ENCODE measurements at regions not wholly inside any gene's neighbourhood (a gene's known extent, or its start where the extent isn't known, plus 50 kb on each side); places are given as distances from the start of the nearest gene placed in this dataset.

DNA sequence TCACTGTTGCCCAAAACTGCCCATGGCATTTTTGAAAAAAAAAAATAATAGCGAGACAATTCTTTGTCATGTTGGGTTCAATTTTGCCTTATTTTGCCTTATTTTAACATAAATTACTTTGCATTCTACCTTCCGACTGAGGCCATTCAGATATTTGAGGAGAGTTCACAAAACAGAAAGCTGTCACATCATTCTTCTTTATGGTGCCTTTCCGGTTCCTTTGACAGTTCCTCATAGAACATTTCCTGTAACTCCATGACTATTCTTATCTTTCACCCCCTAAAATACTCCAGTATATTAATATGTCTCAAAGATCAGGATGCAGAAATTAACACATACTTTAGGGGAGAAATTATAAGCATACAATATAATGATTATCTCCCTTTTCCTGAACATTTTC lies 476.7 kb downstream of the NOVA1 start:
- no peak for DNase-seq

DNA sequence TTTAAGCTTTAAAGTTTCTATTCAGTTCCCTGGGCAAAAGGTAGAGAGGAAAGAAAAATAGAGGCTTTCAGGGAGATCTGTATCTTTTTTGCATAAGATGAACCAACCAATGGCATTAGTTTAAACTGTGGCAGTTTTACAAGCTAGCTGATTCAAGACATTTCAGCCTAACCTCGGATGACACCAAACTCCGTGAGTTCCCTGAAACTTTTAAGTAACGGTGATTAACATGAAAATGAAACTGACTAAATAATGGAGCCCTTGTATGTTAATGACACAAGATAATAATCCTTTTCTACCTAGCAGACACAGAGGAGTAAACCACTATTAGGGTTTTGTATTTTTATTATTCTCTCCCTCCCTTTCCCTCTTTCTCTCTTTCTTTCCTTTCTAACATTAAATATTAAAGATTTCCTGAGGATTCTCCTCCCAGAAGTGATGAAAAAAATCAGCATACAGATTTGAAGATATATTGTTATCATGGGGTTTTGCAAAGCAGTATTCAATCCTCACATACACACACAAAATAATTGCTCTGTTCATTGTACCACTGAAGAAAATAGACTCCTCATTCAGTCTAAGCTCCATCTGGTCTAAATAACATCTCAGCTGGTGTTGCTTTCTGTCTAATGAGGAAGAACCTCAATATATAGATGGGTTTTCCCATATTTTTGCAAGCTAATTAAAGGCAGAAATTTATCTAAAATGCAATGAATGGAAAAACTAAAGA lies 483.8 kb downstream of the NOVA1 start:
- peak; percentile 62 for DNase-seq

DNA sequence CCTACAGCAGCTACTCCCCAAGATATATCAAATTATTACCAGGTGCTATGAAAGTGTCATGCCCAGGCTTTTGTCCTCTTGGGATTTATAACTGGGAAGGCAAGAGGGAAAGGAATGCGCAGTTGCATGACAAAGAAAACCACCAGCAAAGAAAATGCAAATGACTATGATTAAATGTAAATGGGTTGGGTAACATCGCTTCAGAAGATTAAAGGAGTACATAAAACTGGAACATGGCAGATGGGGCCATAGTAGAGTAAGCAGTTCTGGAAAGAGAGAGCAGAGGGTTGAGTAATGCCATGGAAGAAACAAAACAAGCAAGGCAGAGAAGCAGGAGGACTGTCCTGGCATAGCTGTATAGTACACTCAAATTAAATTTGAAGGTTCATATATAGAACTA lies 493.1 kb downstream of the NOVA1 start:
- no peak for DNase-seq

DNA sequence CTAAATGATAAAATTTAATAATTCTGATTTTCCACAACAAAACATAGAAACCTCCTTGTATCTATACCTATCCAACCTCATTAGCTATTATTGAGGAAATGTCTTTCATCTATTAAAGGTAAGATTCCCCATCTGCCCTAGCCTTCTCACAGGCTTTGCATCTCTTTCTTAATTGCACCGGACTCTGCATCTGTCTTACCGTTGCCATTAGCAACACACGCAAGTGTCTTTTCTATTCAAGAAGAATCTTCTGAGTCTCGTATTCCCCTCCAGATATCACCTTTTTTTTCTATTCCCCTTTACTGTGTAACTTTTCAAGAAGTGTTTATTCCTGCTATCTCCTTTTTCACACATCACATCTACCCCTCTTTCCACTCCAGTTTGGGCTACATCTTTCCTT lies 500.0 kb downstream of the NOVA1 start:
- DNase-seq: no peak

DNA sequence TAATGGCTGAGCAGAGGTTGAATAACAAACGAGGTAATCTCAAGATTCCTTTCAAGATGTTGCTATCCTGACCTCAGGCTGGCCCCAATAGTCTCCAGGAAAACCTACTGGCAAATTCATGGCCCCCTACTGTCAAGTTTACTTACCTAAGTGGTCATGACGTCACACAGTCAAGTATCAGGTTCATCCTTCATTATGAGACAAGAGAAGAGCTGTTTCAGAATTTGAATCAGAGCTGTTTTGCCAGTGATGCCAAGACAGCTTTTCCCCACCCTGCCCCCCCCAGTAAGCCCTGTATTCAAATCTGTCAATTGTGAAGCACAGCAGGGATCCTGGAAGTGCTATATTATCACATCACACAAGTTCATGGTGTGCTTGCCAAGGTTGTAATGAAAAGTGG lies 509.6 kb downstream of the NOVA1 start:
- no peak for DNase-seq

DNA sequence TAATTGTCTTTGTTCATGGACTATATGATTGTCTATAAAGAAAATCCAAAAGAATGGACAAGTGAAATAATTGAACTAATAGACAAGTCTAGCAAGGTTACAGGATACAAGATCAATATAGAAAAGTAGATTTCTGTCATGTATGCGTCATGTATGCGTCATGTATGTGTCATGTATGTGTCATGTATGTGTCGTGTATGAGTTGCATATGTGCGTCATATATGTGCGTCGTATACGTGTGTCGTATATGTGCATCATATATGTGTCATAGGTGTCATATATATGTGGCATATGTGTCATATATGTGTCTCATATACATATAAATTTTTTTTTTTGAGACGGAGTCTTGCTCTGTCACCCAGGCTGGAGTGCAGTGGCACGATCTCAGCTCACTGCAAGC lies 516.8 kb downstream of the NOVA1 start:
- no peak for DNase-seq

DNA sequence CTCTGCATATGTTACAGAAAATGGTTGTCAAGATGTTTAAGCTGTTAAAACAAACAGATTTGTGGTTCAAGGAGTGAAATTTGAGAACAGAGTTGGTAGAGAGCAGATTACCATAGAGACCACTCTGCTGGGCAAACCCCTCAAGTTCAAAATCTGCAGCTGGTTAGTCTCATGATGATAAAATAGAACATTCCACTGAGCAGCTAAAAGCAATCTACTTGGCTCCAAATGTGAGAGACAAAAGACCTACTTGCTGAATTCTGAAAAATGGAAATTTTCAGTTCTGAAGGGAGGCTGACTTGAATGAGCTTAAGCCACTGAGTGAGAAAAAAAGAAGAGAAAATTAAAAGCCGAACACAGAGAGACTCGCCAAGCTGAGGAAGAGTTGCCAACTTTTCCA lies 519.3 kb downstream of the NOVA1 start:
- no peak for DNase-seq

DNA sequence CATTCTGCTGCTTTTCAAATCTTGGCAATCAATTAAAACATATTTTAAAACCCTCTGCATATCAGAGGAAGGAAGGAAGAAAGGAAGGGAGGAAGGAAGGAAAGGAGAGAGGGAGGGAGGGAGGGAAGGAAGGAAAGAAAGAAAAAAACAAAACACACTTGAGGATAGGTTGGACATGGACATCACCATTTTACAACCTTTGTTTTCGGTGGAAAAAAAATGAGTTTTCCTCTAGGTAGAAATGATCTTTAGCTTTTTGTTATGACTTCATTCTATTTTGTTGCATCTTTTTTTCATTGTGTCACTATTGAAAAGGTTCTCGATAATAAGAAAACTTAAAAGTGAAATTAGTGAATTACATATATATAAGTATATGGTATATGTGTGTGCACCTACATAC lies 522.9 kb downstream of the NOVA1 start:
- DNase-seq: no peak

DNA sequence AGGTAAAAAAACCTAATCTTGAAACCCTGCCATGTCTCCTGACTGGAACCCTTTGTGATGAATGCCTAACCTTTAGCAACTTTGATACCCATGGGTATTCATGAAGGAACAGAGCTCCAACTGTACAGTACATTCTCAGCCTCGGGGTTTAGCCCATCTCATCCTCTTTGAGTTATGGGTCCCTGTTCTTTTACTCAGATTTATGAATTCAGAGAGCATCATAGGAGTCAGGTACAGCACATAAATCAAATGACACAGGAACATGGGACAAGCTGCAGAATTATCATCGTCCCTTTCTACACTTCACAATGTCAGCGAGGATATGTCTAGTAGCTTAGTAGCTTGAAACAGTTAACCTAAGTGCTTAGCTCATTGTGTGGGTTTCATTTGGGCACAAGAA lies 527.4 kb downstream of the NOVA1 start:
- no peak for DNase-seq

DNA sequence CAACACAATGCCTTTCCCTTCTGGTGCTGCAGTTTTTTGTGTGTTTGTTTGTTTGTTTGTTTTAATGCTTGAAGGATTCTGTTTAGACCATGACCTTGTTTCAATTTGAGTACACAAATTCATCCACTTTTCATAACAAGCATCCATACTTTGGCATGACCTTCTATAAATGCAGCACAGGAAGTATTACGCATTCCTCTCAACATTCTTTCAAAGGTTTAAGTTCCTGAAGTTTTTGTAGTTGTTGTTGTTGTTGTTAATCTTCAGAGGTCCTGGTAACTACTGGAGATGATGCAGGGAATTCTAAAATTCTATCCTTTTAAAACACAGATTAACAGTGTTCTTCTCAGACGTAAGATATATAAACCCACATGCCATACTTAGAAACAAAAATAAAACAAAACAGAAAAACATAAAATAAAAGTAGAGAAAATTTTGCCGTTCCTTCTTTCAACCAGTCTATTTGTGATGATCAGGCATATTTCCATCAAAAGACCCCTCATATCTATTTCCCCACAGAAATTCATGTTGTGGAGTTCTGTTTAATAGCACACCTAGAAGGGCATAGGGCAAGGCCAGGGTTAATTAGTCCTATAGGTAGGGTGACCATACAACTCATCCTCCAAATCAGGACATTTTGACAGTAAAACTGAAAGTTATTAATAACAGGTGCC lies 529.9 kb downstream of the NOVA1 start:
- DNase-seq: no peak

DNA sequence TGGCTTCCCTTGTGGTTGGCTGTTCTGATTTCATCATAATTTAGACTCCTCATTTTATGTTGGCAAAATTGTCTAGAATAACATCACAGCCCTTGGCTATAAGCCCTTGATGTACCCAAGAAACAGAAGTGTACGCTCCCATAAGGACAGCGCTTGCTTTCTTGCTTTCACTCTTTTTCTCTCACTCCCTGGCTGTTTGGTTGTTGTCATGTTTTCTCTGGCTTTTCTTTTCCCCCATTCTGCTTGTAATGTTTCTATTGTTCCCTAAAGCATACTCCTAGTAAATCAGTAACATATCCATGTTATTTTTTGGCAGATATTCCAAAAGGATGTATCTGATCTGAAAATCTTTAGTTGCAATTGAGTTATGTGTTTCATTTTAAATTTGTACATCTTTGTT lies 530.5 kb downstream of the NOVA1 start:
- DNase-seq: no peak

DNA sequence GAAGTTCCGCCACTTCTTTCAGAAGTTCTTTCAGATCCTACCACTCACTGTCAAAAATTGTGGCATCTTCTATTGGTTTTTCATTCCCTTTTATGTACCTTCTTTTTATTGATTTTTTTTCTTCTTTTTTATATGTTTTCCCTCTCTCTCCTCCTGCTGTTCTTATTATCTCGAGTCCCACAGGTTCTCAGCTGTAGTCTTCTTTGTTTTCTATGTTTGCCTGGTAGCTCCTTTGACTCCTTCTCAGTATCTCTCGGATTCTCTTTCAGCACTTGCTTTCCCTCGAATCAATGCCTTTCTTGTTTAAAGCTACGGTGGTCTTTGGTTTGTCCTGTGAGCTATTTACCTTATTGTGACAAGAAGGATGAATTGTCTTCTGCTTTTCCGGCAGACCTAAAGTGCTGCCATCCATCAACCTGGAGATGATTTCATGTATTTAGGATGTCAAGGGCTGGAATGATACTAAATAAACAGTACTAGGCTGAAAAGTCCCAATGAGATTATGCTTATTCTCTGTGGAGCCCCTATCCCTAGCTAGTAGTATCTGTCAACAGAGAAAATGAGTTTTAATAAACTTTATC lies 541.7 kb downstream of the NOVA1 start:
- no peak for DNase-seq

DNA sequence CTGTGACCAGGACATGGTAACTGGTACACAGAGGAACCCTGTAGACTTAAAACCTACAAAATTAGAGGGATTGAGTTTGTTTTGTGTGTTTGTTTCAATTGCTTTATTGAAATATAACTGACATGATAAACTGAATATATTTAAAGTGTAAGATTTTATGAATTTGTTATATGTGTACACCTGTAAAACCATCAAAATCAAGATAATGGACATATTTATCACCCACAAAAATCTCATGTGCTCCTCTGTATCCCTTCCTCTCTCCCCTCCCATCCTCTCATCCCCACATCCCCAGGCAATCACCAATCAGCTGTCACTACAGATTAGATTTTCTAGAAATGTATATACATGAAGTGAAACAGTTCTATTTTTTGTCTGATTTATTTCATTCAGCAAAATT lies 565.5 kb downstream of the NOVA1 start:
- no peak for DNase-seq

DNA sequence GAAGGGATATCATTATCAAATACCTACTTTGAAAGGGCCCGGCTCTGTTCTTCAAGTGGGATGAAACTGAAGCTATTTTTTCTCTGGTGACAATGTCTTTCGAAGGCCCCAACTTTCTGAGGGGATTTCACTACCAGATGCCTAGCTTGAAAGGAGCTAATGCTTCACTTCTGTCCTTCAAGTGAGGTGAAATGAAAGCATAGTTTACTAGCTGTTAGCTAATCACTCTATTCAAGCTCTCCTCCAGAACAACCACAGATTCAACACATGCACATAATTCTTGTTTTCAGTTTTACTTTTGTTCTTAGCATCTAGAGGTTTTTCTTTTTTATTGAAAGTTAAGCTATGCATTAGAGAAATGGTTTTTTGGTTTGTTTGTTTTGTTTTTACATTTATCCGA lies 571.4 kb downstream of the NOVA1 start:
- DNase-seq: no peak

DNA sequence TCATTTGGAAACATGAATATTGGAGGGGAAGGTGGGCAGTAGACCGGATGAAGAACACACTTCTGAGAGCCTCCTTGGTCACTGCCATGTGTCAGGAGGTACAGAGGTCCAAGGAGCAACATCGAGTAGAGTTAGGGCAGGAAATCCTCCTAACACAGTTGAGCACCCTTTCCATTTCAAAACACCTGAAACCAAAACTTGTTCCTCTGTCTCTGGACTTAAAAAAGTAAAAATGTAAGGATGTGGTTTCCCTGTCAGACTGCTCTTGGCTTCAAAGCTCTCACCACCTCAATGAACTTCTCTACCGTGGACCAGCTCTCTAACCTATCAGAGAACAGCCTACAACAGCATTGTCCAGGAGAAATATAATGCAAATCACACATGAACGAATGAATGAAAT lies 573.9 kb downstream of the NOVA1 start:
- no peak for DNase-seq

DNA sequence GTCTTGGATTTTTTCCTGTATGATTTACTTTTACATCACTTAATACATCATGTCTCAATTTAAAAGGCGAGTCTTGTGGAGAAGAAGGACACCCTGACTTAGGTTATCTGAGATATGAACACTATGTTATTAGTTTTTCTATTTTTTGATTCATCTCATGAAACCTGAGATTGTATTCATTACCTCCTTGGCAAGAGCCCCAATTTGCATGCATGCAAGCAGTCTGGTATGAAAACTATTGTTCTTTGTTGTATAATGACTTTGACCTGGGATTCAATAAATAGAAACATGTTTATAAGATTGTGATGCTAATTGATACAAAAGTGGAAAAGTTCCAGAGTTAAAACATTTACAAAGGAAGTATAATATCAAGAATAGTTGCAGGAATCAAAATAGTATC lies 576.1 kb downstream of the NOVA1 start:
- no peak for DNase-seq

DNA sequence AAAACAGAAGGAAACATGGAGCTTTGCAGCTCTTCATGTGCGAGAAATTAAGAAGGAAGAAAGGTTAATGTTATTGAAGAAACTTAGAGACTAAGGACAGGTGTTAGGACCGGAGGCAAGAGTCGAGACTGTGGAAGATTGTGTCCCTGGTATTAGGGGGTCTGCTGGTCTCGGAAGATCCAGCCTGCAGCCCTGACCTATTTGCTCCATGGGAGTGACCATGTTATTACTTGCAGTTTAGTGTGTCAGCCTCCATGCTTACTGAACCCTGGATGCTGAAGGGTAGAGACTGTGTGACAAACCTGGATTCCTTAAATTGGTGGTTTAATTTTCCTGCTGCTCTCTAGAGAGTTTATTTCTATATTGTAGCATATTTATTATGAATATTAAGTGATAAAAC lies 580.6 kb downstream of the NOVA1 start:
- no peak for DNase-seq

DNA sequence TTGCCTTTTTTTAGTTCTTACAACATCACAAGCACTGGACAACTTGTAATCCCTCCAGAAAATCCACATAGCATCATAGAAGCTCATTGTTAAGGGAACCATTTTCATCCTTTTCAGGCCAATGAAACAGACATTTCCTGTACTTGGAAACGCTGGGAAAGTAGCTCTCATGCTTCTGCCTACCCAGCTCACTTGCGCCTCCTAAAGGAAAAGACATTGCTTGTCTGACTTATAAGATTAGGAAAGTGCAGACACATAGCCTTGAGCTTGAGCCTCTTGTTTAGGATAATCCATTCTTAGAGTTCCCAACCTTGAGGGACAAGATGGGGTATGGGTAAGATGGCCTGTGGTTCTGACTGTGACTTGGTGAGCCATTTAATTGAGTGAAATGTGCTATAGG lies 589.5 kb downstream of the NOVA1 start:
- DNase-seq: no peak

DNA sequence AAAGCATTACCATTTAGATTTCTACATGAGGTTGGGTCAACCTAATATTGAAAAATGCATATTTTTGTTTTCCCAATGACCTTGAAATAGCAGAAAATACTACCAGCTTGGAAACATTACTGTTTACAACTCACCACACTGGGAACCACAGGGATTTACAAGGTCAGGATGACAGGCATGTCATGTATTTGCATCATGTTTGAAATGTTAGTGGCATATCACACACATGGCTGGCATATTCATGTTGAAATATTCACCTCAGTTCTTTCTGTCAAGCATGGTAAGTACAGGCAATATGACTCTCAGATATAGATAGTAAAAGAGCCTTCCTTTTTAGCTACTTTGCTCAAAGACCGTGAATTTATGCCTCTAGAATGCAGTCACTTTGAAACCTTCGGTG lies 593.5 kb downstream of the NOVA1 start:
- DNase-seq: no peak

DNA sequence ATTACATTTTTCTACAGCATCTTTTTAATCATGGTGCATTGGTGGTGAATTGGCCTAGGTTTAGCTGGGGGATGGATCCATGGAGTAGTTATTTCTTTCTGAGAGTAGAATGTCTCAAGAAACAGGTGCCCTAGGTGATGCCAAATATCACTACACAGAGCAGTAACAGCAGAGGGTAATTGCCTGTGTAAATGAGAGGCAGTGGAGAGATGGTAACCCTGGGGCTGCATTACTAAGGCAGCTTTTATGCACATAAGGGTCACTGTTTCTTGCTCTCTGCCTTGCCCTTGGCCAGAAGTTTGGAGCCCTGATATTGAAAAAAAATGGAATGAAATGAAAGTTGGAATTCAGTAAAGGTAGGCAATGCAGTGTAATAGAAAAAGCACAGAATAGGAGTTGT lies 604.0 kb downstream of the NOVA1 start:
- no peak for DNase-seq

DNA sequence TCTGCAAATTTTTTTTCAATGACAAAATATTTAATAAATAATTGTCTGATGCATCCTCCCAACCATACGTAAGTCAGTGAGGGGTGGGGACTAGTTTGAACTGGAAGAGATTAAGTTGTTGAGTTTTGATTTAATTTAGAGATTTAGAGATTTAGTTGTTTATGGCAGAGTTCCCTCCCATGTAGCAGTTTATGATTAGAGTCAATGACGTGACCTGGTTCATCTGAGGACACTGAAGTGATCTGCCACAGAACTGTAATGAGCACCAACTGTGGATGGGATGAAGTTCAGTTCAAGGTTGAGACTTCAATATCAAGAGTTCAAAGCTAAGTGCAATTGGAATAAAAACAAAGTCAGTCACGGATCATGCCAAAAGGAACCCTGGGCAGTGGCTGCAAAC lies 609.3 kb downstream of the NOVA1 start:
- no peak for DNase-seq

DNA sequence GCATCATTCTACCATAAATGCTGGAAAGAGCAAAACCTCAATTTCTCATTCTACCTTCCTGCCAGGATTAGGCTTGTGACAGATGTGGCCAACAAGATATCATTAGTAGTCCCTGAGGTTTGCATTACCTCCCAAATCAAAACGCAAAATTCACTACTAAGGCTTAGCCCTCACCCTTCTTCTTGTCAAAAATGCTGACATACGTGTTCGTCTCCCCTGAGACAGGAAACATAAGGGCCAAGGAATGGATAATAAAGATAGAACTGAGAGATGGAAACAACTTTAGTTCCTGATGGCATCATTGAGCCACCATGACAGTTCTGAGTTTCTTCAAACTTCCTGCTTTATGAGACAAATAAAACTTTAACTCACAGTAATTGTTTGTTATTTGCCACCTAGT lies 642.1 kb downstream of the NOVA1 start:
- no peak for DNase-seq

DNA sequence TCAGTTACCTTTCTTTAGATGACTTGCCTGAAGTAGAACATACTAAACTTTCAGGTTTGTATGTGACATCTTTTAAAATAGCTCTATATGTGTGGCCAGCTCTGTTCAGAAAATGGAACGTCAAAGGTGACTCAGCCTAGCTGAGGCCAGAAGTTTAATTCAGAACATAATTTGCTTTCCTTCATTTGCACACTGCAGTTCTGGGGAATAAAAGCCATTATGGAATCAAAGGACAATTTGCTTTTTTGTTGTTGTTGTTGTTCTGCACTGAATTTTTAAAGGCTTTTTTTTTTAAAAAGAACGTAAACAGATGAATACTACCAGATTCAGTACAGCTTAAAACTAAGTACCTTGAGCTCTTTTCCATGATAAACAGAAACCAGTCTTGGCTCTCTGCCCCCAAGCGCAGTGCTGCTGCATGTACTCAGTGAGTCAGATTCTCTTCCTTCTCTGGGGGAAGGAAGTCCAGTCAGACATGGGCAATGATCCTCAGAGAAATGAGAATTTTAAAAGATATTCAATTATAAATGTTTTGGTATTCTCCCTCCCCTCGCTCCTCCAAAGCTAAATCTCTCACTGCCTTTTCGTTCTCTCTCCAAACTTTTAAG lies 644.2 kb downstream of the NOVA1 start:
- no peak for DNase-seq

DNA sequence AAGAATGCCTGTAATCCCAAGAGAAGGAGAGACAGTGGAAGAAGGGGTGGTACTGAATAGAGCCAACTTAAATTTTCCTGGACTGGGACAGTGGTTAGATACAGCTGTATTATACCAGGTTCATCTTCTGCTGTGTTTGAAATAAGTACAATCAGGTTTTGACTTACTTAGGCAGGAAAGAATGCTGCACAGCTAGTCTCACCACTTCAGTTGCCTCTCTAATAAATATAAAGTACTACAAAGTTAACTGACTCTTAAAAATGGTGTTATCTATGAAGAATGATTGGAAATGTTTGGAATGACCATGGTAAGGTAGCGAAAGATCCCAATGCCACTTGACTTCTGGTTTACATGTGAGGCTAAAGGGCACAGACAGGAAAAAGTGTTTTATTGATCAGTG lies 652.1 kb downstream of the NOVA1 start:
- no peak for DNase-seq

Measured in NCI-H1694 (cell line).